IMR-90 (cell line): ENCODE measurements at regions not wholly inside any gene's neighbourhood (a gene's known extent, or its start where the extent isn't known, plus 50 kb on each side); places are given as distances from the start of the nearest gene placed in this dataset.
A peak's percentile ranks its signal among the peaks of the same experiment; 100 is the strongest.

Source experiments
- ATAC-seq: fragments of 200-7000 bp; cut with Tn5 transposase; 2 replicates; pipeline ENCODE4 v1.9.1; 2020; ENCODE audit warnings: low read depth, mild to moderate bottlenecking, moderate library complexity
- BruUV-seq: library from RNA; stranded (reverse); fragments of 400-500 nt; replicated peaks from 2 replicates; lab custom pipeline; 2021; lab: Mats Ljungman, UMichigan
- CTCF ChIA-PET: fragments of 300-600 bp; formaldehyde crosslinking; extraction: SDS; loops from one replicate; lab custom pipeline; 2021; ENCODE audit warnings: antibody characterized with exemption; lab: Yijun Ruan, JAX
- POLR2A ChIA-PET: fragments of 300-600 bp; sonication (Branson Sonifier 250); formaldehyde crosslinking; loops from one replicate; lab custom pipeline; 2022; ENCODE audit warnings: antibody characterized with exemption; ENCODE audit not compliant: unreplicated experiment; lab: Charles Lee
- DNase-seq: peaks from one replicate; pipeline ENCODE4 v3.0.0; 2013
- H2AFZ ChIP-seq: replicated peaks from 2 replicates; pipeline ENCODE3; 2013; ENCODE audit warnings: low read length, mild to moderate bottlenecking; ENCODE audit not compliant: poor library complexity
- H2AK5ac ChIP-seq: 2 replicates; pipeline ENCODE4 v1.6.1; 2013; ENCODE audit warnings: low read depth, low read length, inconsistent platforms
- H2AK9ac ChIP-seq: replicated peaks from 2 replicates; pipeline ENCODE3; 2013; ENCODE audit warnings: mild to moderate bottlenecking, low read depth, low read length, moderate library complexity; ENCODE audit not compliant: poor library complexity
- H2BK120ac ChIP-seq: 2 replicates; pipeline ENCODE4 v1.6.1; 2013; ENCODE audit warnings: low read depth, low read length, inconsistent platforms
- H2BK15ac ChIP-seq: 3 replicates; pipeline ENCODE4 v1.6.1; 2013; ENCODE audit warnings: low read depth, low read length, inconsistent platforms
- H2BK20ac ChIP-seq: 2 replicates; pipeline ENCODE4 v1.6.1; 2013; ENCODE audit warnings: low read depth, mild to moderate bottlenecking, inconsistent platforms, low read length, moderate library complexity
- H2BK5ac ChIP-seq: 2 replicates; pipeline ENCODE4 v1.6.1; 2013; ENCODE audit warnings: mild to moderate bottlenecking, low read depth, low read length, inconsistent platforms; ENCODE audit not compliant: poor library complexity, severe bottlenecking
- H3K14ac ChIP-seq: replicated peaks from 2 replicates; pipeline ENCODE4 v1.6.1; 2013; ENCODE audit warnings: low read depth, low read length, inconsistent platforms
- H3K18ac ChIP-seq: 2 replicates; pipeline ENCODE4 v1.6.1; 2013; ENCODE audit warnings: low read depth, low read length, control low read depth
- H3K23ac ChIP-seq: 2 replicates; pipeline ENCODE4 v1.6.1; 2013; ENCODE audit warnings: low read depth, low read length, inconsistent platforms
- H3K27ac ChIP-seq: 2 replicates; pipeline ENCODE4 v1.5.1; 2013; ENCODE audit warnings: mild to moderate bottlenecking, control low read depth, low read length; ENCODE audit not compliant: insufficient read depth
- H3K27me3 ChIP-seq: 2 replicates; pipeline ENCODE4 v1.6.1; 2013; ENCODE audit warnings: low read length; ENCODE audit not compliant: control insufficient read depth, insufficient read depth
- H3K36me3 ChIP-seq: 2 replicates; pipeline ENCODE4 v1.6.1; 2013; ENCODE audit warnings: low read length, mixed read lengths; ENCODE audit not compliant: control insufficient read depth, insufficient read depth
- H3K4ac ChIP-seq: 2 replicates; pipeline ENCODE4 v1.6.1; 2013; ENCODE audit warnings: low read depth, low read length, inconsistent platforms
- H3K4me1 ChIP-seq: 2 replicates; pipeline ENCODE4 v1.6.1; 2013; ENCODE audit warnings: low read length, mixed read lengths; ENCODE audit not compliant: control insufficient read depth, insufficient read depth
- H3K4me2 ChIP-seq: 2 replicates; pipeline ENCODE4 v1.6.1; 2013; ENCODE audit warnings: low read depth, mild to moderate bottlenecking, control low read depth, low read length, moderate library complexity
- H3K4me3 ChIP-seq: 2 replicates; pipeline ENCODE4 v1.5.1; 2013; ENCODE audit warnings: low read depth, mild to moderate bottlenecking, control low read depth, low read length, moderate library complexity; ENCODE audit not compliant: insufficient read depth
- H3K56ac ChIP-seq: 2 replicates; pipeline ENCODE4 v1.6.1; 2013; ENCODE audit warnings: low read length, inconsistent platforms; ENCODE audit not compliant: insufficient read depth; ENCODE audit errors: extremely low read depth
- H3K79me1 ChIP-seq, 2 experiments: 2 replicates each; pipeline ENCODE4 v1.6.1; 2013; ENCODE audit warnings: low read length in 2 of 2, inconsistent platforms in 1 of 2, low read depth in 1 of 2
- H3K9ac ChIP-seq: 2 replicates; pipeline ENCODE4 v1.6.1; 2013; ENCODE audit warnings: low read depth, low read length, control low read depth
- H3K9me1 ChIP-seq: 2 replicates; pipeline ENCODE4 v1.6.1; 2013; ENCODE audit warnings: low read length, inconsistent platforms; ENCODE audit not compliant: insufficient read depth
- H3K9me3 ChIP-seq: 2 replicates; pipeline ENCODE4 v1.6.1; 2013; ENCODE audit warnings: low read length; ENCODE audit not compliant: control insufficient read depth, insufficient read depth
- H4K20me1 ChIP-seq: 2 replicates; pipeline ENCODE4 v1.6.1; 2013; ENCODE audit warnings: low read length, inconsistent platforms; ENCODE audit not compliant: insufficient read depth
- H4K5ac ChIP-seq: 2 replicates; pipeline ENCODE4 v1.6.1; 2013; ENCODE audit warnings: mild to moderate bottlenecking, low read depth, low read length, control low read depth
- H4K8ac ChIP-seq, 2 experiments: 2 replicates each; pipeline ENCODE4 v1.6.1; 2013; ENCODE audit warnings: low read depth in 2 of 2, low read length in 2 of 2, control low read depth in 1 of 2, inconsistent platforms in 1 of 2
- H4K91ac ChIP-seq: 2 replicates; pipeline ENCODE4 v1.6.1; 2013; ENCODE audit warnings: low read depth, low read length, inconsistent platforms; ENCODE audit not compliant: insufficient read depth
- CEBPB ChIP-seq: IDR thresholded peaks from 2 replicates; pipeline ENCODE4 v1.6.1; 2012; ENCODE audit warnings: low read depth, low read length, improper control_type of control experiment
- CHD1 ChIP-seq: IDR thresholded peaks from 2 replicates; pipeline ENCODE4 v1.6.1; 2012; ENCODE audit warnings: low read depth, low read length, improper control_type of control experiment
- ELK1 ChIP-seq: fragments of 150-350 bp; IDR thresholded peaks from 2 replicates; pipeline ENCODE4 v1.6.1; 2016; ENCODE audit warnings: low read depth, mild to moderate bottlenecking, low read length, moderate library complexity, borderline replicate concordance
- MAFK ChIP-seq: IDR thresholded peaks from 2 replicates; pipeline ENCODE4 v1.6.1; 2012; ENCODE audit warnings: low read depth, low read length, improper control_type of control experiment
- NFE2L2 ChIP-seq: fragments of 150-350 bp; IDR thresholded peaks from 2 replicates; pipeline ENCODE4 v1.6.1; 2016; ENCODE audit warnings: low read depth, mild to moderate bottlenecking, low read length
- POLR2A ChIP-seq: IDR thresholded peaks from 2 replicates; pipeline ENCODE4 v1.6.1; 2012; ENCODE audit warnings: mild to moderate bottlenecking, low read depth, low read length
- RAD21 ChIP-seq: IDR thresholded peaks from 2 replicates; pipeline ENCODE4 v1.6.1; 2012; ENCODE audit warnings: low read length, improper control_type of control experiment
- SMC3 ChIP-seq: fragments of 150-350 bp; IDR thresholded peaks from 2 replicates; pipeline ENCODE4 v1.6.1; 2016; ENCODE audit warnings: low read depth, mild to moderate bottlenecking, antibody characterized with exemption, low read length, moderate library complexity
- WGBS, 2 experiments: methylation state at CpG; one replicate each; pipeline versions ENCODE4 v1.1.5 to v1.1.7; 2013; ENCODE audit warnings: missing lambda C conversion rate in 2 of 2; ENCODE audit not compliant: insufficient read length in 1 of 2; ENCODE audit errors: extremely low coverage in 2 of 2; 5-methylcytosine and 5-hydroxymethylcytosine counted together
- dilution Hi-C: fragments of 300-500 bp; cut with HindIII; formaldehyde crosslinking; loops from one replicate; pipeline ENCODE4 v1.14.3; 2018; ENCODE audit warnings: low sequenced_read_pairs; ENCODE audit not compliant: unreplicated experiment
- in situ Hi-C: fragments of 300-500 bp; cut with MboI; formaldehyde crosslinking; loops from 3 replicates; pipeline ENCODE4 v1.14.3; 2019; ENCODE audit warnings: low sequenced_read_pairs, inconsistent platforms, mixed read lengths
- intact Hi-C: fragments of 100-400 bp; cut with micrococcal nuclease; formaldehyde crosslinking; loops from 2 replicates; pipeline ENCODE4 v1.10.0; 2022
- TF ChIP-seq, protein P1 (sequence below): conservative IDR thresholded peaks from 2 replicates; pipeline ENCODE4 v1.5.1; 2012; ENCODE audit warnings: mild to moderate bottlenecking, low read depth, low read length, improper control_type of control experiment
- TF ChIP-seq, protein P2 (sequence below): fragments of 150-350 bp; IDR thresholded peaks from 2 replicates; pipeline ENCODE4 v1.6.1; 2017; ENCODE audit warnings: mild to moderate bottlenecking, antibody characterized with exemption, low read length, low read depth

DNA sequence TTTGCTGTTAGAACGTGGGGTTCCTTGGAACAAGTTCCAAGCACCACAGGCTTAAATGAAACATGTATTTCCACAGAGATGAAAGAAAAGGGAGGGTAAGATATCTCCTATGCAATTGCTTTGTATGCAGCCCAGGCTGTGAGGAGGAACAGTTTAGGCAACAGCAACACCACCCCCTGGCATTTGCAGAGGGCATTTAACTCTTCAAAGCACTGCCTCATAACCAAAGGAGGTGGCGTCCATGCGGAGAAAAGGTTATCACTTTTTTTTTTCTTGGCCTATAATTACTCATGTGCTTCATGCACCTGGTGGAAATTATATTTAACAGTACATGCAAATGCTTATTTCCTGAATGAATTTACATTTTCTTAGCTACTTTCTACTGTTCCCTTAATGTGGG, 286.0 kb downstream of the LPIN1 start:
- Histone ChIP-seq H4K8ac (no peak overlapping the region), H3K9me3 (no peaks in the 10 kb centered on the region), H3K79me1 (no peaks in the 10 kb centered on the region), H3K9me1 (0 out of 2 replicates have a peak, but pooled peaks cover 3% of the 10 kb centered on the region), H2BK15ac (0 out of 3 replicates have a peak overlapping the region, but pooled peaks have one; percentile 74), H3K27ac (no peak overlapping the region), H4K5ac (no peak overlapping the region; the same call in 1 of the 2 replicates), H4K91ac (0 out of 2 replicates have a peak overlapping the region, but pooled peaks have one; percentile 14), H2BK5ac (no peak overlapping the region), H3K4me3 (no peak overlapping the region), H3K14ac (0 out of 2 replicates have a peak overlapping the region, but pooled peaks have one; percentile 3), H2AFZ (no peak overlapping the region), H3K4ac (no peak overlapping the region; the same call in 1 of the 2 replicates), H3K4me1 (peaks cover 3% of the 10 kb centered on the region), H2AK9ac (no peak overlapping the region), H2AK5ac (peak overlapping the region; percentile 84), H3K56ac (no peak overlapping the region), H3K36me3 (no peaks in the 10 kb centered on the region), H4K20me1 (no peaks in the 10 kb centered on the region), H2BK120ac (peak overlapping the region; percentile 50), H3K18ac (no peak overlapping the region), H3K27me3 (no peaks in the 10 kb centered on the region), H3K9ac (no peak overlapping the region), H2BK20ac (no peak overlapping the region), H3K23ac (no peak overlapping the region), H3K4me2 (no peak overlapping the region)
- dilution Hi-C loops (no loop called here), intact Hi-C loops (no loop called here), in situ Hi-C loops (no loop called here)
- POLR2A ChIA-PET = no interaction called here
- no peak for ATAC-seq
- no TSS peak for BruUV-seq
- TF ChIP-seq SMC3 (no peak), ELK1 (no peak), CHD1 (no peak), CEBPB (no peak), MAFK (no peak), RAD21 (no peak), POLR2A (no peak), NFE2L2 (no peak)
- TF ChIP-seq, protein P1, sequence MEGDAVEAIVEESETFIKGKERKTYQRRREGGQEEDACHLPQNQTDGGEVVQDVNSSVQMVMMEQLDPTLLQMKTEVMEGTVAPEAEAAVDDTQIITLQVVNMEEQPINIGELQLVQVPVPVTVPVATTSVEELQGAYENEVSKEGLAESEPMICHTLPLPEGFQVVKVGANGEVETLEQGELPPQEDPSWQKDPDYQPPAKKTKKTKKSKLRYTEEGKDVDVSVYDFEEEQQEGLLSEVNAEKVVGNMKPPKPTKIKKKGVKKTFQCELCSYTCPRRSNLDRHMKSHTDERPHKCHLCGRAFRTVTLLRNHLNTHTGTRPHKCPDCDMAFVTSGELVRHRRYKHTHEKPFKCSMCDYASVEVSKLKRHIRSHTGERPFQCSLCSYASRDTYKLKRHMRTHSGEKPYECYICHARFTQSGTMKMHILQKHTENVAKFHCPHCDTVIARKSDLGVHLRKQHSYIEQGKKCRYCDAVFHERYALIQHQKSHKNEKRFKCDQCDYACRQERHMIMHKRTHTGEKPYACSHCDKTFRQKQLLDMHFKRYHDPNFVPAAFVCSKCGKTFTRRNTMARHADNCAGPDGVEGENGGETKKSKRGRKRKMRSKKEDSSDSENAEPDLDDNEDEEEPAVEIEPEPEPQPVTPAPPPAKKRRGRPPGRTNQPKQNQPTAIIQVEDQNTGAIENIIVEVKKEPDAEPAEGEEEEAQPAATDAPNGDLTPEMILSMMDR = no peak
- TF ChIP-seq, protein P2, sequence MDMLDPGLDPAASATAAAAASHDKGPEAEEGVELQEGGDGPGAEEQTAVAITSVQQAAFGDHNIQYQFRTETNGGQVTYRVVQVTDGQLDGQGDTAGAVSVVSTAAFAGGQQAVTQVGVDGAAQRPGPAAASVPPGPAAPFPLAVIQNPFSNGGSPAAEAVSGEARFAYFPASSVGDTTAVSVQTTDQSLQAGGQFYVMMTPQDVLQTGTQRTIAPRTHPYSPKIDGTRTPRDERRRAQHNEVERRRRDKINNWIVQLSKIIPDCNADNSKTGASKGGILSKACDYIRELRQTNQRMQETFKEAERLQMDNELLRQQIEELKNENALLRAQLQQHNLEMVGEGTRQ = no peak
- no CpG with 5 or more reads among the region's 3 CpGs for WGBS, 2 experiments
- DNase-seq = no peak
- CTCF ChIA-PET = interaction anchor here (1.3 kb wide), 1 partner anchor 18 kb away, joined by 3 read pairs; no protein-coding TSS in a partner anchor
